HepG2 (cell line): ENCODE measurements at regions not wholly inside any gene's neighbourhood (a gene's known extent, or its start where the extent isn't known, plus 50 kb on each side); places are given as distances from the start of the nearest gene placed in this dataset.

ENCODE experiments used
- ATAC-seq: fragments of 200-7000 bp; cut with Tn5 transposase; 3 replicates; pipeline ENCODE4 v1.9.1; 2020; ENCODE audit warnings: mild to moderate bottlenecking, moderate library complexity
- BruUV-seq: library from RNA; stranded (reverse); fragments of 400-500 nt; replicated peaks from 2 replicates; lab custom pipeline; 2021; lab: Mats Ljungman, UMichigan
- CTCF ChIA-PET: fragments of 300-600 bp; formaldehyde crosslinking; extraction: SDS; loops from one replicate; lab custom pipeline; 2021; ENCODE audit warnings: low total read pairs, inconsistent platforms, low intra/inter-chr PET ratio; lab: Yijun Ruan, JAX
- POLR2A ChIA-PET: fragments of 350-600 bp; sonication (Branson Sonifier 250); formaldehyde crosslinking; loops from one replicate; lab custom pipeline; 2020; ENCODE audit warnings: antibody characterized with exemption, inconsistent platforms; lab: Yijun Ruan, JAX
- DNase-seq: peaks from one replicate; pipeline ENCODE4 v3.0.0-alpha.2; 2015; ENCODE audit warnings: low spot score
- FAIRE-seq: peaks from 3 replicates; lab custom pipeline; 2011; peaks lifted over from hg19 to GRCh38; lab: Jason Lieb, UNC
- H2AFZ ChIP-seq: one replicate; pipeline ENCODE4 v1.6.1; 2011; ENCODE audit warnings: low read length, inconsistent platforms
- H3K27ac ChIP-seq: fragments of 300-600 bp; 3 replicates; pipeline ENCODE4 v1.8.0; 2011; ENCODE audit warnings: mixed run types, mild to moderate bottlenecking, mixed read lengths, low read length, inconsistent platforms; ENCODE audit not compliant: insufficient read depth; ENCODE audit errors: extremely low read length
- H3K27me3 ChIP-seq, 2 experiments: fragments of 200-600 bp in 1 of 2; 2 replicates in 1 of 2; 3 replicates in 1 of 2; pipeline versions ENCODE4 v1.6.0 to v1.8.0; 2011; ENCODE audit warnings: low read length in 2 of 2, mild to moderate bottlenecking in 2 of 2, moderate library complexity in 2 of 2, inconsistent platforms in 1 of 2; ENCODE audit not compliant: insufficient read depth in 2 of 2, control insufficient read depth in 1 of 2
- H3K36me3 ChIP-seq, 2 experiments: fragments of 200-600 bp in 1 of 2; replicated peaks in 1 of 2; 2 replicates in 1 of 2; 3 replicates in 1 of 2; pipeline versions ENCODE4 v1.5.1 to v1.8.0; 2011; ENCODE audit warnings: low read length in 2 of 2, inconsistent platforms in 1 of 2; ENCODE audit not compliant: insufficient read depth in 2 of 2, control insufficient read depth in 1 of 2
- H3K4me1 ChIP-seq: 2 replicates; pipeline ENCODE4 v1.5.1; 2012; ENCODE audit warnings: low read length, inconsistent platforms; ENCODE audit not compliant: insufficient read depth
- H3K4me2 ChIP-seq: 2 replicates; pipeline ENCODE4 v1.6.0; 2011; ENCODE audit warnings: low read depth, low read length, inconsistent platforms
- H3K4me3 ChIP-seq, 3 experiments: fragments of 200-600 bp in 1 of 3; sonication (generic), shearing (Covaris generic) in 1 of 3; replicated peaks in 1 of 3; 2 replicates each; pipeline ENCODE4 v1.5.1; 2011 to 2016; ENCODE audit warnings: low read length in 3 of 3, inconsistent platforms in 2 of 3, low read depth in 2 of 3, mild to moderate bottlenecking in 2 of 3, control low read depth in 1 of 3, mixed read lengths in 1 of 3; ENCODE audit not compliant: insufficient read depth in 1 of 3
- H3K79me2 ChIP-seq: one replicate; pipeline ENCODE4 v1.6.1; 2011; ENCODE audit warnings: low read length, inconsistent platforms; ENCODE audit not compliant: insufficient read depth
- H3K9ac ChIP-seq: 2 replicates; pipeline ENCODE4 v1.6.0; 2011; ENCODE audit warnings: mild to moderate bottlenecking, low read depth, low read length, inconsistent platforms; ENCODE audit not compliant: insufficient read depth
- H3K9me3 ChIP-seq: 2 replicates; pipeline ENCODE4 v1.5.1; 2012; ENCODE audit warnings: mild to moderate bottlenecking, low read length
- H4K20me1 ChIP-seq: 2 replicates; pipeline ENCODE4 v1.6.0; 2011; ENCODE audit warnings: inconsistent platforms, mild to moderate bottlenecking, low read length, moderate library complexity; ENCODE audit not compliant: insufficient read depth
- CREB1 ChIP-seq, 2 experiments: fragments of 450-650 bp in 1 of 2; IDR thresholded peaks; 2 replicates each; pipeline ENCODE4 v1.6.1; 2016 to 2017; ENCODE audit warnings: control low read depth in 1 of 2, mild to moderate bottlenecking in 1 of 2, missing compliant biosample characterization in 1 of 2, missing genetic modification characterization in 1 of 2
- EED ChIP-seq: sonication (generic); formaldehyde crosslinking; IDR thresholded peaks from 2 replicates; pipeline ENCODE4 v1.5.0; 2020; ENCODE audit warnings: mild to moderate bottlenecking, missing genetic modification reagents
- EZH2 ChIP-seq: conservative IDR thresholded peaks from 2 replicates; pipeline ENCODE4 v1.6.1; 2012; ENCODE audit warnings: mild to moderate bottlenecking, low read depth, low read length, moderate library complexity
- IKZF4 ChIP-seq: sonication (generic); formaldehyde crosslinking; IDR thresholded peaks from 2 replicates; pipeline ENCODE4 v1.5.1; 2020; ENCODE audit warnings: borderline replicate concordance, mild to moderate bottlenecking, low read depth, missing genetic modification reagents; ENCODE audit errors: not compliant biosample characterization
- RAD21 ChIP-seq: fragments of 450-650 bp; formaldehyde crosslinking; IDR thresholded peaks from 2 replicates; pipeline ENCODE4 v1.5.0; 2020; ENCODE audit warnings: mild to moderate bottlenecking
- ZNF333 ChIP-seq: sonication (generic); formaldehyde crosslinking; IDR thresholded peaks from 2 replicates; pipeline ENCODE4 v1.4.0; 2020; ENCODE audit warnings: mild to moderate bottlenecking, missing genetic modification reagents, borderline replicate concordance
- ZNF670 ChIP-seq: sonication (generic); formaldehyde crosslinking; IDR thresholded peaks from 2 replicates; pipeline ENCODE4 v1.8.0; 2022; ENCODE audit warnings: mild to moderate bottlenecking, missing genetic modification reagents, borderline replicate concordance
- WGBS: methylation state at CpG from one replicate; pipeline ENCODE4 v1.1.6; 2017; ENCODE audit warnings: low lambda C conversion rate; 5-methylcytosine and 5-hydroxymethylcytosine counted together
- in situ Hi-C: cut with HindIII; loops from 2 replicates; pipeline ENCODE4 v1.10.0; 2017; ENCODE audit warnings: low pct_unique_long_range_greater_than_20kb; ENCODE audit not compliant: extremely low pct_ligation_motif_present
- intact Hi-C: fragments of 100-400 bp; cut with micrococcal nuclease; formaldehyde crosslinking; loops from one replicate; pipeline ENCODE4 v1.10.0; 2022; ENCODE audit not compliant: unreplicated experiment
- TF ChIP-seq, protein P1 (sequence below): sonication (generic); formaldehyde crosslinking; IDR thresholded peaks from 2 replicates; pipeline ENCODE4 v1.8.0; 2022; ENCODE audit warnings: mild to moderate bottlenecking, missing genetic modification reagents, moderate library complexity
- TF ChIP-seq, protein P2 (sequence below): sonication (generic); formaldehyde crosslinking; IDR thresholded peaks from 2 replicates; pipeline ENCODE4 v1.5.0; 2020; ENCODE audit warnings: mild to moderate bottlenecking, missing genetic modification reagents

DNA sequence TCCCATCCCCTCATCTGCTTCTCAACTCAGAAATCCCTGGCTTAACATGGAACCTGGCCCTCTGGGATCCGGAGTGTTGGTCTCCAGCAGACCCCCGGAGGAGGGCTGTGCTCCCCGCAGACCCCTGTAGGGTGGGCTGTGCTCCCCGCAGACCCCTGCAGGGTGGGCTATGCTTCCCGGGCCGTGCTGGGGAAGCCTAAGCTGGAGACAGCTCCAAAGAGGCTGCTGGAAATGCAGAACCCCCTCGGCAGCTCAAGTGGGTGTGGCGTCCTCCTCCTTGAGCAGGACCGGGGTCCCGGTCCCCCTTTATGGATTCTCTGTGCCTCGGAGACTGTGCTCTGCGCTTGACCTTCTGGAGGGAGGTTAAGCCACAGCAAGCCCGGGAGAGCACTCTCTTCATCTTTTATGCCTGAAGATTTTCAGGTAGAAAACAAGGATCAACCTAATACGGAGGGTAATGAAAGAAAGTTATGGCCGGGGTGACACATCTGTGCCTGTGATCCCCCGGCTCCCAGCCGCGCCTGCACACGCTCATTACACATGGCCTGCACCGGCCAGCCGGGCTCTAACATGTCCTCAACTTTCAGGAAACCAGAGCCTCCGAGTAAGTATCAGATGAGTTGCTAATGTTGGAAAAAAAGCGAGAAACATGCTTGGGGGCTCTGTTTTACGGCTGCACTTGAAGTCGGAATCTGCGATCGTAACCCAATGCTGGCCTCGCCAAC is 87.7 kb upstream of the ACTRT2 start:
- ATAC-seq (no peak), DNase-seq (no peak), FAIRE-seq (no peak)
- Histone ChIP-seq H3K9ac (no peak overlapping the region), H3K36me3 (no peaks in the 10 kb centered on the region), H4K20me1 (peaks cover 3% of the 10 kb centered on the region; the same call in 1 of the 2 replicates), H3K9me3 (no peaks in the 10 kb centered on the region), H3K79me2 (no peaks in the 10 kb centered on the region), H3K27ac (no peak overlapping the region), H3K4me3 (no peak overlapping the region), H2AFZ (no peak overlapping the region), H3K4me1 (no peaks in the 10 kb centered on the region), H3K4me2 (no peak overlapping the region), H3K27me3 (peaks cover 17 to 74% of the 10 kb centered on the region in 2 experiments)
- no peak for TF ChIP-seq CREB1 (IDR thresholded peaks at IDR 0.05)
- no peak for TF ChIP-seq CREB1 (CRISPR knock-in tag; IDR thresholded peaks at IDR 0.05)
- no peak for TF ChIP-seq RAD21
- no peak for TF ChIP-seq ZNF333 (CRISPR knock-in tag)
- 0 out of 2 replicates have a peak, but pooled peaks have one; percentile 43 for TF ChIP-seq EZH2
- TF ChIP-seq ZNF670 (CRISPR knock-in tag), result no peak
- BruUV-seq, result no TSS peak
- intact Hi-C loops (no loop called here), in situ Hi-C loops (no loop called here)
- POLR2A ChIA-PET, result no interaction called here
- 24% methylated on average over 16 of the region's 28 CpGs for WGBS
- CTCF ChIA-PET, result no interaction called here

DNA sequence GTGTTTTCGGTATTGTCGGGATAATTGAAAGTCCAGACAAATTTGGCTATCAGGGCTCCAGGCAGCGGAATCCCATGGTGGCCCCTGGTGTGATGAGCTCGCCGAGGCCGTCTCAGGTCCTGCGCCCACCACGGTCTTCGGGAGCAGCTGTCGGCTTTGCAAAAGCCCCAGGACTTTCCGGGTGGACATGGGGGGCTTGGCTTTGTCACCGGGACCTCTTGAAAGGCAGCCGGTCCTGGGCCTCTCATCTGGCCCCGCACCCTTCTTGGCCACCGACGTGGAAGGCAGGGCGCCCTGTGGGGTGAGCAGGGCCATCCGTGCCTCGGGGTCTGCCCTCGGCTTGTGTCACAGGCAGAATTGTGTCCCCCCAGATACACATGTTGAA is 87.1 kb upstream of the ACTRT2 start:
- Histone ChIP-seq H3K27ac (no peak overlapping the region), H4K20me1 (peaks cover 3% of the 10 kb centered on the region; the same call in 1 of the 2 replicates), H3K4me2 (no peak overlapping the region), H3K36me3 (no peaks in the 10 kb centered on the region), H2AFZ (no peak overlapping the region), H3K9me3 (no peaks in the 10 kb centered on the region), H3K79me2 (no peaks in the 10 kb centered on the region), H3K27me3 (peaks cover 18 to 71% of the 10 kb centered on the region in 2 experiments), H3K4me1 (no peaks in the 10 kb centered on the region), H3K4me3 (no peak overlapping the region), H3K9ac (no peak overlapping the region)
- intact Hi-C loops (no loop called here), in situ Hi-C loops (no loop called here)
- no peak for FAIRE-seq
- ChIA-PET CTCF (no interaction called here), POLR2A (no interaction called here)
- ATAC-seq, result no peak
- 9% methylated on average over 14 of the region's 20 CpGs for WGBS
- DNase-seq, result no peak
- TF ChIP-seq EED (no peak), IKZF4 (CRISPR knock-in tag) (no peak)
- TF ChIP-seq, protein P1, sequence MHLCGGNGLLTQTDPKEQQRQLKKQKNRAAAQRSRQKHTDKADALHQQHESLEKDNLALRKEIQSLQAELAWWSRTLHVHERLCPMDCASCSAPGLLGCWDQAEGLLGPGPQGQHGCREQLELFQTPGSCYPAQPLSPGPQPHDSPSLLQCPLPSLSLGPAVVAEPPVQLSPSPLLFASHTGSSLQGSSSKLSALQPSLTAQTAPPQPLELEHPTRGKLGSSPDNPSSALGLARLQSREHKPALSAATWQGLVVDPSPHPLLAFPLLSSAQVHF (CRISPR knock-in tag), result no peak
- TF ChIP-seq, protein P2, sequence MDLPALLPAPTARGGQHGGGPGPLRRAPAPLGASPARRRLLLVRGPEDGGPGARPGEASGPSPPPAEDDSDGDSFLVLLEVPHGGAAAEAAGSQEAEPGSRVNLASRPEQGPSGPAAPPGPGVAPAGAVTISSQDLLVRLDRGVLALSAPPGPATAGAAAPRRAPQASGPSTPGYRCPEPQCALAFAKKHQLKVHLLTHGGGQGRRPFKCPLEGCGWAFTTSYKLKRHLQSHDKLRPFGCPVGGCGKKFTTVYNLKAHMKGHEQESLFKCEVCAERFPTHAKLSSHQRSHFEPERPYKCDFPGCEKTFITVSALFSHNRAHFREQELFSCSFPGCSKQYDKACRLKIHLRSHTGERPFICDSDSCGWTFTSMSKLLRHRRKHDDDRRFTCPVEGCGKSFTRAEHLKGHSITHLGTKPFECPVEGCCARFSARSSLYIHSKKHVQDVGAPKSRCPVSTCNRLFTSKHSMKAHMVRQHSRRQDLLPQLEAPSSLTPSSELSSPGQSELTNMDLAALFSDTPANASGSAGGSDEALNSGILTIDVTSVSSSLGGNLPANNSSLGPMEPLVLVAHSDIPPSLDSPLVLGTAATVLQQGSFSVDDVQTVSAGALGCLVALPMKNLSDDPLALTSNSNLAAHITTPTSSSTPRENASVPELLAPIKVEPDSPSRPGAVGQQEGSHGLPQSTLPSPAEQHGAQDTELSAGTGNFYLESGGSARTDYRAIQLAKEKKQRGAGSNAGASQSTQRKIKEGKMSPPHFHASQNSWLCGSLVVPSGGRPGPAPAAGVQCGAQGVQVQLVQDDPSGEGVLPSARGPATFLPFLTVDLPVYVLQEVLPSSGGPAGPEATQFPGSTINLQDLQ (CRISPR knock-in tag), result no peak
- BruUV-seq, result no TSS peak
